SJCRH30 (cell line): ENCODE measurements at regions not wholly inside any gene's neighbourhood (a gene's known extent, or its start where the extent isn't known, plus 50 kb on each side); places are given as distances from the start of the nearest gene placed in this dataset.

Experiments used
- DNase-seq, 2 experiments: peaks; one replicate each; pipeline ENCODE4 v3.0.0-alpha.2; 2015 to 2020
- H3K27ac ChIP-seq: fragments of 250-450 bp; sonication (Bioruptor Pico); 2 replicates; pipeline ENCODE4 v1.5.1; 2020; ENCODE audit warnings: mild to moderate bottlenecking, moderate library complexity
- H3K27me3 ChIP-seq: fragments of 250-450 bp; sonication (Bioruptor Pico); 2 replicates; pipeline ENCODE4 v1.5.1; 2020; ENCODE audit warnings: mild to moderate bottlenecking, moderate library complexity
- H3K36me3 ChIP-seq: fragments of 250-450 bp; sonication (Bioruptor Pico); 2 replicates; pipeline ENCODE4 v1.5.1; 2020; ENCODE audit warnings: mild to moderate bottlenecking, moderate library complexity
- H3K4me1 ChIP-seq: fragments of 250-450 bp; sonication (Bioruptor Pico); 2 replicates; pipeline ENCODE4 v1.5.1; 2020; ENCODE audit warnings: mild to moderate bottlenecking, moderate library complexity
- H3K4me3 ChIP-seq: fragments of 250-450 bp; sonication (Bioruptor Pico); 2 replicates; pipeline ENCODE4 v1.5.1; 2020; ENCODE audit warnings: mild to moderate bottlenecking, moderate library complexity
- H3K9me3 ChIP-seq: fragments of 250-450 bp; sonication (Bioruptor Pico); replicated peaks from 2 replicates; pipeline ENCODE4 v1.5.1; 2020; ENCODE audit warnings: mild to moderate bottlenecking, moderate library complexity

- no peak overlapping the region for H3K27ac ChIP-seq
- no peak overlapping the region for H3K4me3 ChIP-seq
- H3K36me3 ChIP-seq, result no peaks in the 10 kb centered on the region
- DNase-seq, result no peak
- H3K9me3 ChIP-seq, result no peaks in the 10 kb centered on the region
- no peaks in the 10 kb centered on the region for H3K4me1 ChIP-seq
- H3K27me3 ChIP-seq, result no peaks in the 10 kb centered on the region
These were observed 287.3 kb upstream of the ADAMTS9 start for GRCh38 chr3:64975147-64975546.

GRCh38 chr3:64974401-64974800 lies 286.6 kb upstream of the ADAMTS9 start:
- H3K27me3 ChIP-seq, result no peaks in the 10 kb centered on the region
- no peak overlapping the region for H3K27ac ChIP-seq
- DNase-seq, result no peak
- no peaks in the 10 kb centered on the region for H3K4me1 ChIP-seq
- H3K9me3 ChIP-seq, result no peaks in the 10 kb centered on the region
- no peak overlapping the region for H3K4me3 ChIP-seq
- H3K36me3 ChIP-seq, result no peaks in the 10 kb centered on the region

- DNase-seq, result no peak
- no peak overlapping the region for H3K4me3 ChIP-seq
- no peaks in the 10 kb centered on the region for H3K9me3 ChIP-seq
- no peaks in the 10 kb centered on the region for H3K4me1 ChIP-seq
- H3K27ac ChIP-seq, result no peak overlapping the region
- no peaks in the 10 kb centered on the region for H3K27me3 ChIP-seq
- H3K36me3 ChIP-seq, result no peaks in the 10 kb centered on the region
These were observed 285.0 kb upstream of the ADAMTS9 start for GRCh38 chr3:64972793-64973192.

- Histone ChIP-seq H3K27me3 (no peaks in the 10 kb centered on the region), H3K4me3 (no peak overlapping the region), H3K4me1 (no peaks in the 10 kb centered on the region), H3K9me3 (no peaks in the 10 kb centered on the region), H3K36me3 (no peaks in the 10 kb centered on the region), H3K27ac (no peak overlapping the region)
- no peak for DNase-seq
These were observed 283.8 kb upstream of the ADAMTS9 start for GRCh38 chr3:64971602-64972001.

GRCh38 chr3:64970634-64971033 lies 282.8 kb upstream of the ADAMTS9 start:
- DNase-seq, result no peak
- Histone ChIP-seq H3K4me3 (no peak overlapping the region), H3K36me3 (no peaks in the 10 kb centered on the region), H3K27me3 (no peaks in the 10 kb centered on the region), H3K4me1 (no peaks in the 10 kb centered on the region), H3K9me3 (no peaks in the 10 kb centered on the region), H3K27ac (no peak overlapping the region)

- H3K4me1 ChIP-seq, result 0 out of 2 replicates have a peak, but pooled peaks cover 4% of the 10 kb centered on the region
- no peaks in the 10 kb centered on the region for H3K36me3 ChIP-seq
- no peaks in the 10 kb centered on the region for H3K9me3 ChIP-seq
- no peak overlapping the region for H3K4me3 ChIP-seq
- no peaks in the 10 kb centered on the region for H3K27me3 ChIP-seq
- DNase-seq, result no peak
- H3K27ac ChIP-seq, result no peak overlapping the region
These were observed 273.5 kb upstream of the ADAMTS9 start for GRCh38 chr3:64961301-64961700.

- Histone ChIP-seq H3K4me3 (no peak overlapping the region), H3K36me3 (no peaks in the 10 kb centered on the region), H3K27ac (no peak overlapping the region), H3K4me1 (0 out of 2 replicates have a peak, but pooled peaks cover 6% of the 10 kb centered on the region), H3K9me3 (no peaks in the 10 kb centered on the region), H3K27me3 (no peaks in the 10 kb centered on the region)
- DNase-seq, result no peak
These were observed 270.5 kb upstream of the ADAMTS9 start for GRCh38 chr3:64958199-64958843.

- Histone ChIP-seq H3K4me3 (peak overlapping the region; percentile 51), H3K9me3 (no peaks in the 10 kb centered on the region), H3K27me3 (no peaks in the 10 kb centered on the region), H3K4me1 (0 out of 2 replicates have a peak, but pooled peaks cover 6% of the 10 kb centered on the region), H3K27ac (peak overlapping the region; percentile 66; the same call in 1 of the 2 replicates), H3K36me3 (no peaks in the 10 kb centered on the region)
- DNase-seq, result peak in 1 of 2 experiments; percentile 49
These were observed 269.8 kb upstream of the ADAMTS9 start for GRCh38 chr3:64957408-64958198.

- peak overlapping the region; percentile 51 for H3K4me3 ChIP-seq
- H3K27me3 ChIP-seq, result no peaks in the 10 kb centered on the region
- peak; percentile 10 to 53 for DNase-seq
- H3K4me1 ChIP-seq, result 0 out of 2 replicates have a peak, but pooled peaks cover 6% of the 10 kb centered on the region
- no peaks in the 10 kb centered on the region for H3K9me3 ChIP-seq
- peak overlapping the region; percentile 66 for H3K27ac ChIP-seq
- no peaks in the 10 kb centered on the region for H3K36me3 ChIP-seq
These were observed 269.0 kb upstream of the ADAMTS9 start for GRCh38 chr3:64956711-64957325.

GRCh38 chr3:64954995-64955636 lies 267.3 kb upstream of the ADAMTS9 start:
- H3K9me3 ChIP-seq, result no peaks in the 10 kb centered on the region
- no peak overlapping the region for H3K4me3 ChIP-seq
- H3K36me3 ChIP-seq, result no peaks in the 10 kb centered on the region
- peak; percentile 3 to 17 for DNase-seq
- no peak overlapping the region for H3K27ac ChIP-seq
- 0 out of 2 replicates have a peak, but pooled peaks cover 6% of the 10 kb centered on the region for H3K4me1 ChIP-seq
- no peaks in the 10 kb centered on the region for H3K27me3 ChIP-seq

- H3K4me3 ChIP-seq, result no peak overlapping the region
- H3K36me3 ChIP-seq, result no peaks in the 10 kb centered on the region
- no peaks in the 10 kb centered on the region; the same call in 1 of the 2 replicates for H3K4me1 ChIP-seq
- no peaks in the 10 kb centered on the region for H3K27me3 ChIP-seq
- H3K27ac ChIP-seq, result no peak overlapping the region
- peak; percentile 3 to 16 for DNase-seq
- H3K9me3 ChIP-seq, result no peaks in the 10 kb centered on the region
These were observed 257.4 kb upstream of the ADAMTS9 start for GRCh38 chr3:64945171-64945729.

- no peak overlapping the region for H3K27ac ChIP-seq
- H3K4me3 ChIP-seq, result no peak overlapping the region
- no peaks in the 10 kb centered on the region for H3K9me3 ChIP-seq
- DNase-seq, result no peak
- H3K36me3 ChIP-seq, result no peaks in the 10 kb centered on the region
- H3K27me3 ChIP-seq, result no peaks in the 10 kb centered on the region
- H3K4me1 ChIP-seq, result peaks cover 8% of the 10 kb centered on the region; the same call in 1 of the 2 replicates
These were observed 256.1 kb upstream of the ADAMTS9 start for GRCh38 chr3:64943866-64944265.

GRCh38 chr3:64940596-64941348 lies 253.0 kb upstream of the ADAMTS9 start:
- DNase-seq, result no peak
- no peak overlapping the region for H3K27ac ChIP-seq
- peaks cover 8% of the 10 kb centered on the region; the same call in 1 of the 2 replicates for H3K4me1 ChIP-seq
- H3K36me3 ChIP-seq, result no peaks in the 10 kb centered on the region
- no peak overlapping the region for H3K4me3 ChIP-seq
- H3K9me3 ChIP-seq, result no peaks in the 10 kb centered on the region
- H3K27me3 ChIP-seq, result no peaks in the 10 kb centered on the region
